Lower leg skin (tissue), 4 donors: ENCODE measurements at regions not wholly inside any gene's neighbourhood (a gene's known extent, or its start where the extent isn't known, plus 50 kb on each side); places are given as distances from the start of the nearest gene placed in this dataset.

ENCODE experiments used
- DNase-seq, 2 donors: peaks; one replicate each; pipeline ENCODE4 v3.0.0-alpha.2; 2019; ENCODE audit warnings: low spot score in 2 of 2
- H3K4me3 ChIP-seq: fragments of 200-600 bp; sonication (generic); 2 replicates; pipeline ENCODE4 v1.5.1; 2017; ENCODE audit warnings: mild to moderate bottlenecking, low read depth; ENCODE audit not compliant: poor library complexity, severe bottlenecking
- CTCF ChIP-seq, 3 donors: fragments of 450-650 bp; IDR thresholded peaks; one replicate each; pipeline ENCODE4 v1.5.1; 2016; ENCODE audit warnings: antibody characterized with exemption in 3 of 3, mild to moderate bottlenecking in 3 of 3, moderate library complexity in 2 of 3
- POLR2A ChIP-seq, 2 donors: fragments of 450-650 bp; IDR thresholded peaks; one replicate each; pipeline ENCODE4 v1.6.1; 2016 to 2017; ENCODE audit warnings: antibody characterized with exemption in 2 of 2, mild to moderate bottlenecking in 1 of 2, moderate library complexity in 1 of 2
- WGBS, 2 donors: methylation state at CpG; one replicate each; pipeline ENCODE4 v1.1.5; 2018; 5-methylcytosine and 5-hydroxymethylcytosine counted together
- intact Hi-C: fragments of 100-400 bp; cut with DNase I; formaldehyde crosslinking; loops from one replicate; pipeline ENCODE4 v1.15.0; 2023; ENCODE audit warnings: low total_unique reads

- WGBS, 2 donors, result 77 to 84% methylated on average over 5 of the region's 5 CpGs
- DNase-seq, result peak in 1 of 2 donors; percentile 23
- no peak for TF ChIP-seq POLR2A (IDR thresholded peaks at IDR 0.05)
- no peak for TF ChIP-seq CTCF (IDR thresholded peaks at IDR 0.05)
- intact Hi-C loops, result no loop called here
- H3K4me3 ChIP-seq, result no peak overlapping the region
Measured at GRCh38 chr17:27376637-27377547, 79.4 kb upstream of the KSR1 start.

GRCh38 chr17:27378482-27379175 is 77.6 kb upstream of the KSR1 start:
- DNase-seq, result peak in 1 of 2 donors; percentile 32
- TF ChIP-seq POLR2A (IDR thresholded peaks at IDR 0.05) (no peak), CTCF (IDR thresholded peaks at IDR 0.05) (no peak)
- no peak overlapping the region for H3K4me3 ChIP-seq
- 68 to 82% methylated on average over 9 of the region's 9 CpGs for WGBS, 2 donors
- intact Hi-C loops, result no loop called here

- 22 to 24% methylated on average over 21 of the region's 21 CpGs for WGBS, 2 donors
- TF ChIP-seq CTCF (IDR thresholded peaks at IDR 0.05), result no peak
- TF ChIP-seq POLR2A (IDR thresholded peaks at IDR 0.05), result no peak
- H3K4me3 ChIP-seq, result no peak overlapping the region
- DNase-seq, result peak in 1 of 2 donors; percentile 88
- intact Hi-C loops, result no loop called here
Measured at GRCh38 chr17:27379888-27380533, 76.2 kb upstream of the KSR1 start.

- 73% methylated on average over 10 of the region's 10 CpGs for WGBS, 2 donors
- intact Hi-C loops, result no loop called here
- no peak for TF ChIP-seq POLR2A (IDR thresholded peaks at IDR 0.05)
- peak in 1 of 2 donors; percentile 59 for DNase-seq
- no peak overlapping the region for H3K4me3 ChIP-seq
Measured at GRCh38 chr17:27380551-27380950, 75.7 kb upstream of the KSR1 start.

- intact Hi-C loops, result no loop called here
- no peak overlapping the region for H3K4me3 ChIP-seq
- TF ChIP-seq POLR2A (IDR thresholded peaks at IDR 0.05) (no peak), CTCF (IDR thresholded peaks at IDR 0.05) (no peak)
- peak; percentile 25 to 90 for DNase-seq
- 60 to 63% methylated on average over 22 of the region's 22 CpGs for WGBS, 2 donors
Measured at GRCh38 chr17:27381007-27381501, 75.2 kb upstream of the KSR1 start.

GRCh38 chr17:27382025-27382424 is 74.2 kb upstream of the KSR1 start:
- peak in 1 of 2 donors; percentile 34 for DNase-seq
- 86 to 95% methylated on average over 5 of the region's 5 CpGs for WGBS, 2 donors
- H3K4me3 ChIP-seq, result no peak overlapping the region
- intact Hi-C loops, result no loop called here
- TF ChIP-seq POLR2A (IDR thresholded peaks at IDR 0.05) (no peak), CTCF (IDR thresholded peaks at IDR 0.05) (no peak)
